ENCODE measurements at regions not wholly inside any gene's neighbourhood (a gene's known extent, or its start where the extent isn't known, plus 50 kb on each side); places are given as distances from the start of the nearest gene placed in this dataset.

- no peak overlapping the region for H3K4me3 ChIP-seq (replicated peaks; ENCODE audit: insufficient read depth, low read length)
- no peak overlapping the region for H3K27ac ChIP-seq (replicated peaks)
- TF ChIP-seq REST (IDR thresholded peaks at IDR 0.05; ENCODE audit: insufficient replicate concordance, low read depth) (no peak), CTCF (IDR thresholded peaks at IDR 0.05; ENCODE audit: insufficient read depth, low read length) (no peak), POLR2AphosphoS5 (IDR thresholded peaks at IDR 0.05; ENCODE audit: low read depth) (no peak), GABPA (IDR thresholded peaks at IDR 0.05; ENCODE audit: low read depth) (no peak), SPI1 (IDR thresholded peaks at IDR 0.05; ENCODE audit: borderline replicate concordance, low read depth) (no peak)
- no peak for DNase-seq (ENCODE audit: low read depth in 1 of 2, low spot score in 1 of 2)
- no peaks in the 10 kb centered on the region for H3K27me3 ChIP-seq (ENCODE audit: insufficient read depth, poor library complexity, severe bottlenecking)
Observed at GRCh38 chr2:145277922-145278321, 758.0 kb upstream of the ZEB2 start.

DNA sequence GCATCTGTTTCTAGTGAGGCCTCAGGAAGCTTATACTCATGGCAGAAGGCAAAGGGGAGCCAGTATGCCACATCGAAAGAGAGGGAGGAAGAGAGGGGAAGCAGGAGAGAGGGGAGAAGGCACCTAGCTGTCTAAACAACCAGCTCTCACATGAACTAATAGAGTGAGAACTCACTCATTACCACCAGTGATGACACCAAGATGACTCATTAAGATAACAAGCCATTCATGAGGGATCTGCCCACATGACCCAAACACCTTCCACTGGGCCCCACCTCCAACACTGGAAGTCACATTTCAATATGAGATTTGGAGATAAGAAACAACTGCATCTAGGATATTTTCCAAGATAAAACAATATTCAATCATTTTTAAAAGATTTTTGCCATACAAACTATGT is 753.9 kb upstream of the ZEB2 start:
- Histone ChIP-seq H3K27me3 (ENCODE audit: insufficient read depth, poor library complexity, severe bottlenecking) (no peaks in the 10 kb centered on the region), H3K27ac (replicated peaks) (no peak overlapping the region), H3K4me3 (replicated peaks; ENCODE audit: insufficient read depth, low read length) (no peak overlapping the region)
- no peak for DNase-seq (ENCODE audit: low read depth in 1 of 2, low spot score in 1 of 2)
- TF ChIP-seq GABPA (IDR thresholded peaks at IDR 0.05; ENCODE audit: low read depth) (no peak), SPI1 (IDR thresholded peaks at IDR 0.05; ENCODE audit: borderline replicate concordance, low read depth) (no peak), POLR2AphosphoS5 (IDR thresholded peaks at IDR 0.05; ENCODE audit: low read depth) (no peak), CTCF (IDR thresholded peaks at IDR 0.05; ENCODE audit: insufficient read depth, low read length) (no peak), REST (IDR thresholded peaks at IDR 0.05; ENCODE audit: insufficient replicate concordance, low read depth) (no peak)

DNA sequence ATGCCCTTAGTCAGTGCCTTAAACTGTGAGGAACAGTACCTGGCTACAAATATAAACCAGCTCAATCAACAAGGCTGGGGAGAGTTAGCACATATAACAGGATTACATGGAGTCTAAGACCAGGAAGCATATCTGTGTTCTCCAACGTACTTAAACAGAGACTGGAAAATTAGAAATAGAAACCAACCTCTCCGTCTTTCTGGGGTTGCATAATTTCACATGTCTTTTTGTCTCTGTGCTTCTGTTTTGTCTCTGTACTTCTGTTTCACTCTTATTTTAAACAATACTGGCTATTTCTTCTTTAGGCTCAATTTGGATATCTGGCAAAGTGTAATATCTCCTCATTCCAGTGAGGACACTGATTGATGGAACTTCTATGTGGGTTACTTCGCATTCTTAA is 749.0 kb upstream of the ZEB2 start:
- Histone ChIP-seq H3K27me3 (ENCODE audit: insufficient read depth, poor library complexity, severe bottlenecking) (peaks cover 8% of the 10 kb centered on the region), H3K27ac (replicated peaks) (no peak overlapping the region), H3K4me3 (replicated peaks; ENCODE audit: insufficient read depth, low read length) (no peak overlapping the region)
- TF ChIP-seq REST (IDR thresholded peaks at IDR 0.05; ENCODE audit: insufficient replicate concordance, low read depth) (no peak), POLR2AphosphoS5 (IDR thresholded peaks at IDR 0.05; ENCODE audit: low read depth) (no peak)
- DNase-seq (ENCODE audit: low read depth in 1 of 2, low spot score in 1 of 2) = no peak

DNA sequence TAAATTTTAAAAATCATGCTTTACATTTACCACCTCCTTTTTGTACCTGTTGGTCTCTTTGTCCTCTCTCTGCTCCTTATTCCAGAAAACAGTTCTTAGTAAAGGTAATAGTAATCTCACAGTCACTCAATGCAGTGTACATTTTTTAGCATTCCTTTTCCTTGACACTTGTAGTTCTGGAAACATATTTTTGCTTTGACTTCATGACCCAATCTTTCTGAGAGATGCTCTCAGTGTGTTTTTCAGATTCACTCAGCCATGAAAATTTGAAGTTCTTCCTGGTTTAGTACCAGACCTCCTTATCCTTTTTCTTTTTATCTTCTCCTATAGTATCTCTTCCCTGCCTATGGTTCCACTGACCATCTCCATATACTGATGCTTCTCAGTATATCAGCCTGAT is 747.5 kb upstream of the ZEB2 start:
- no peak for DNase-seq (ENCODE audit: low read depth in 1 of 2, low spot score in 1 of 2)
- Histone ChIP-seq H3K4me3 (replicated peaks; ENCODE audit: insufficient read depth, low read length) (no peak overlapping the region), H3K27ac (replicated peaks) (no peak overlapping the region), H3K27me3 (ENCODE audit: insufficient read depth, poor library complexity, severe bottlenecking) (peaks cover 18% of the 10 kb centered on the region)
- TF ChIP-seq POLR2AphosphoS5 (IDR thresholded peaks at IDR 0.05; ENCODE audit: low read depth) = no peak
- TF ChIP-seq CTCF (IDR thresholded peaks at IDR 0.05; ENCODE audit: insufficient read depth, low read length) = no peak
- TF ChIP-seq GABPA (IDR thresholded peaks at IDR 0.05; ENCODE audit: low read depth) = no peak
- no peak for TF ChIP-seq SPI1 (IDR thresholded peaks at IDR 0.05; ENCODE audit: borderline replicate concordance, low read depth)
- TF ChIP-seq REST (IDR thresholded peaks at IDR 0.05; ENCODE audit: insufficient replicate concordance, low read depth) = no peak

Measured in HL-60 (cell line).